Left kidney (tissue), 1 donor: ENCODE measurements at regions not wholly inside any gene's neighbourhood (a gene's known extent, or its start where the extent isn't known, plus 50 kb on each side); places are given as distances from the start of the nearest gene placed in this dataset.

ENCODE experiments used
- DNase-seq: peaks from one replicate; pipeline ENCODE4 v3.0.0-alpha.2; 2013

DNA sequence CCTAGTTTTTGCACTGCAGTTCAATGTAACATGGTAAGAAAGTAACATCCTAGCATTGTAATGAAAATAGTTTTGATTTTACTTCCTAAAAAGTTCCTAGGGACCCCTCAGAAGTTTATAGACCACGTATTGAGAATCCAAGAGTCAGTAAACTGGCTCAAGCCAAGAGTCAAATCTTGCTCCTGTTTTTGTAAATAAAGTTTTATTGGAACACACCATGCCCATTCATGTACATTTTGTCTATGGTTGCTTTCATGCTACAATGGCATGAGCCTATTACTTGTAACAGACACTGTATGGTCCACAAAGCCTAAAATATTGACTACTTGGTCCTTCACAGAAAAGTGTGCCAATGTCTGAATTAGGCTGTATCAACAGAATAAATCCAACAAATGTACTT, 301.0 kb downstream of the LMO4 start:
- DNase-seq: no peak

DNA sequence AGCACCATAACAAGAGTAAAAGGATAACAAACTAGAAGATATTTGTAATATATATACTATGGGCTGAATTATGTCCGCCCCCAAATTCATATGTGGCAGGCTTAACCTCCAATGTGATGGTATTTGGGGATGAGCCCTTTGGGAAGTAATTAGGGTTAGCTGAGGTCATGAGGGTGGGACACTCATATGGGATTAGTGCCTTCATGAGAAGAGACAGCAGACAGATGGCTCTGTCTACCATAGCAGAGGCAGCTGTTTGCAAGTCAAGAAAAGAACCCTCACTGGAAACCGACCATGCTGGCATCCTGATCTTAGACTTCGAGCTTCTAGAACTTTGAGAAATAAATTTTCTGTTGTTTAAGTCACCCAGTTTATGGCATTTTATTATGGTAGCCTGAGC, 303.6 kb downstream of the LMO4 start:
- no peak for DNase-seq

DNA sequence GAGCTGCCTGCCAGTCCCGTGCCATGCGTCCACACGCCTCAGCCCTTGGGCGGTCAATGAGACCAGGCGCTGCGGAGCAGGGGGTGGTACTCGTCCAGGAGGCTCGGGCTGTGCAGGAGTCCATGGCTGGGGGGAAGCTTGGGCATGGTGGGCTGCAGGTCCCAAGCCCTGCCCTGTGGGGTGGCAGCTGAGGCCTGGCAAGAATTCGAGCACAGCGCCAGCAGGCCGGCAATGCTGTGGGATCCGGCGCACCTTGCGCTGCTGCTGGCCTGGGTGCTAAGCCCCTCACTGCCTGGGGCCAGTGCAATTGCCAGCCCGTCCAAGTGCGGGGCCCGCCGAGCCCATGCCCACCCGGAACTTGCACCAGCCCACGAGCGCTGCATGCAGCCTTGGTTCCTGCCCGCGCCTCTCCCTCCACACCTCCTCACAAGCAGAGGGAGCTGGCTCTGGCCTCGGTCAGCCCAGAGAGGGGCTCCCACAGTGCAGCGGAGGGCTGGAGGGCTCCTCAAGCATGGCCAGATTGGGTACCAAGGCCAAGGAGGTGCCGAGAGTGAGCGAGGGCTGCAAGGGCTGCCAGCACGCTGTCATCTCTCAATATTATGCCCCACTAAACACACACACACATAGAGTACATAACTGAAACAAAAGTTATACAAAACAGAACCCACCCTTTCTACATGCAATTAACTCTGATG, 307.7 kb downstream of the LMO4 start:
- DNase-seq: no peak

- DNase-seq: no peak
These were observed 310.0 kb downstream of the LMO4 start for GRCh38 chr1:87638636-87639035.

GRCh38 chr1:87641996-87642395, 313.3 kb downstream of the LMO4 start:
- DNase-seq: no peak

- DNase-seq: no peak
These were observed 314.0 kb downstream of the LMO4 start for GRCh38 chr1:87642581-87643221.

DNA sequence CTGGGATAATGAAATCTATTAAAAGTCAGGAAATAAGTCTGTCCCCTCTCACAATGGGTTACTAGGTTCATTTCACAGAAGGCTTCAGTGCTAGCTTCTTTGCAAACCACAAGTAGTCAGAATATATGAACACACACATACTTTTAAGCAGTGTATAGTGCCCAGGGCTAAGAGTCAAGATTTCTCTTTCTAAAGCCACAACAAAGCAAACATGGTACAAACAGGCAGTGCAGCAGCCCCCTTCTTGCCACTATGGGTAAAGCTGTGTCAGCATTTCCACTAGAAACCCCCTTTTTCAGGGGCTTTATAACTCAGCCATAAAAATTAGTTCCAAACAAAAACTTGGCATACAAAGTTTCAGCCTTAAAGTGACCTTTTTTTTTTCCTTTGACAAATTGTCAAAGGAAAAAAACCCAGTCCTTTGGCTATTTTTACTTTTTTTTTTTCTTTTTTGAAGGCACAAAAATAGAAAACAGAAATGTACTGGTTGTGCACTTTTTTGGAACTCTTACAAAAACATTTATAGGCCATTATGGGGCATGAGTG, 315.4 kb downstream of the LMO4 start:
- no peak for DNase-seq

DNA sequence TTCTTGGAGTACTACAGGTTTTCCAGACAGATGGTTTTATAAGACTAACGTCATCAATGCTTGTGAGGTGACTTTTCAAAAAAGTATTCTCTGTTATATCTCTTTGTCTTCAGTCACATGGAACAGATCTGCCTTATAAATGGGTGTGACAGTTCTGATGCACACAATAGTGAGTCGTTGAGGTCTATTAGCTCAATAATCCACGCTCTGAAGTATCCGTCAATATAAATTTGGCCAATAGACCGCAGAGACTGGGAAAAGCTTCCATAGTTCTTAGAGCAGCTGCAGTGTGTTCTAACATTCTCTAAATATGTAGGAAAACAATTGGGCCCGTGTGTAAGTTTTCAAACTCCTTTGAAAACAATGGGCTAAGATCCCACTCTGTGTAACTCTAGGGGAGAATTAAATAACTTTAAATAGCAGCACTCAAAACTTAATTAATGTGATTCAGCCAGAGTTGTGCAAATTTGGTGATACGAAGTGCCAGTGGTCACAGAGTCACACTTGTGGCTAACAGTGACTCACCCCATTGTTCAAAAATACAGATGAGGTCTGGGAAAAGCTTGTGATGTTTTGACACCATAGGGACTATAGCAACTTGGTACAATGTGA, 316.0 kb downstream of the LMO4 start:
- no peak for DNase-seq

DNA sequence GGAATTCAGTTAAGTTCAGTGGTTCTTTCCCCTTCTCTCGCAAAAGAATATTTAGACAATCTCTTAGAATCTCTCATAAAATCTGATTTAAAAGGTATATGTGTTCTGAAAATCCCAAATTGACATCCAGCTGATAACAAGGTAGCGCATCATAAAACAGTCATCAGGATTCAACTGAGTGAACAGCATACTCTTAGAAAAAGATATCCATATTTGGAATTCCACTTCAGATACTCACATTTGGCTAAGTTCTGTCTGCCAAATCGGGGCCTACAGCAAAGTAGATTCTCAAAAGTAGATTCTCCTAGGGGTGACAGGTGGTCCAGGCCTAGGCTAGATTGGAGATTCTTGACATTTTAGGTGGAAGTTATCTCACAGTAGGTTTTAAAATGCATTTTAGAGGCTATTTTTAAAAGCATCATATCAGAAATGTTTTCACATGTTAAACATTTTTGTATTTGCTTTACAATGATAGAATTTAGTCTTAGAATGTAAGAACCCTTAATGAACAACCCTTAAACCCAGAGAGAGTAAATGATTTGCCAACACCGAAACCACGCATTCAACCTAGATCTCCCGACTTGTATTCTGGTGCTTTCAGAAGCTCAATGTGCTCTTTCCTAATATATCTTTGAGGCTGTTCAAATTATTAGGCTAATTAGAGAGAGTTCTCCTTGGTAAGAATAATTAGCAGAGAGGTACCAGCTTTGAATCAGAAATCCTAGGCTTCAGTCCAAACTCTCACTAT, 318.9 kb downstream of the LMO4 start:
- DNase-seq: no peak

- DNase-seq: no peak
These were observed 319.8 kb downstream of the LMO4 start for GRCh38 chr1:87648323-87649119.

DNA sequence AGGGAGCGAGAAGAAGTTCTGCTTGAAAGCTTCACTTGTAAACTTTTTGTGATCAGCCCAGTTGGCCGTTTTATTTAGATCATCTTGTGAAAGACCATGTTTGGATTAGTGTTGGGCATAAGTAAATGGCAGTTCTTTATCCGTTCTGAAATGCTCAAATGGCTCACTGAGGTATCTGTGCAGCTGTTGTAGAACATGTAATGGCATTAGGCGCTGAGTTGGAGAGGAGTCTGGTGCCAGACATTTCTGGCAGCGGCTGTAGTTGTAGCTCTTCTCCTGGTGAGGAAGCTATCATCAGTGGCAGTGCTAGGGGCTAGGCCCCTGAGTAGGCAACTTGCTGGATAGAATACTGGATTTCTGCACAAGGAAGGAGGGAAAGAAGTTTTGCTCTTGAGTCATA, 321.6 kb downstream of the LMO4 start:
- no peak for DNase-seq

- no peak for DNase-seq
These were observed 323.5 kb downstream of the LMO4 start for GRCh38 chr1:87652176-87652575.

GRCh38 chr1:87665151-87665550, 336.5 kb downstream of the LMO4 start:
- no peak for DNase-seq

GRCh38 chr1:87666681-87667080, 338.0 kb downstream of the LMO4 start:
- DNase-seq: no peak

DNA sequence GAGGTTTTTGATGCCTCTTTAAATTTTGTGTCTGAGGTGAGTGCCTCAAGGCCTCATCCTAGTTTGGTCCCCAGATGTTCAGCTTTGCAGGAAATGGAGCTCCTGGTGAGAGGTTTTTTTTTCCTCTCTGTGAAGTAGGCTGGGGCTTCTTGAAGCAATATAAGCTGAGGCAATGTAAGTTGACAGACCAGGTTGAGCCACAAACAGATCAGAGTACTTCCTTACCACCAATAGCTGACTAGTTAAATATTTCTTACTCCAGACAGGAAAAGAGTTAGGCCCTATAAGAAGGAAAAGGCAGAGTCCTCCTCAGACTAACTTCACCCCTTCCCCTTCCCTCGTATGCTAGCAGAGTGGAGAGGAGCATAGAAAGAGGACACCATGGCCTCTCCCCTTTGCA, 341.0 kb downstream of the LMO4 start:
- no peak for DNase-seq

DNA sequence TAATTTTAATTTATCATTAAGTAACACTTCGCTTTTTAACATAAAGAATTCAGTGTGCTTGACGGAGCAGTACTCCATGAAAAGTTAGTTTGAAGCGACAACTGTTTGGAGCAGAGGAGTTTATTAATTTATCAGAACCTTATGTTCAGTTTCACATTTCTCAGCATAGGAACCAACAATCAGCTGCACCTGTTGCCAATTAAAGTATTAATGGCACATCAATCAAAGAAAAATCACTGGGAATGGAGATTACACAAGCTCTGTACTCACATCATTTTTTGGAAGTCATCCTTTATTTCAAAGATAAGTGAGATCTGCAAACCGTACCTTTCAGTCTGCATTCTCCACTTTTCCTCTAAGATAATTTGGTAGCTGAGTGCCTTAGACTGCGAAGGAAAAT, 344.6 kb downstream of the LMO4 start:
- no peak for DNase-seq

GRCh38 chr1:87673748-87674147, 345.1 kb downstream of the LMO4 start:
- DNase-seq: no peak

DNA sequence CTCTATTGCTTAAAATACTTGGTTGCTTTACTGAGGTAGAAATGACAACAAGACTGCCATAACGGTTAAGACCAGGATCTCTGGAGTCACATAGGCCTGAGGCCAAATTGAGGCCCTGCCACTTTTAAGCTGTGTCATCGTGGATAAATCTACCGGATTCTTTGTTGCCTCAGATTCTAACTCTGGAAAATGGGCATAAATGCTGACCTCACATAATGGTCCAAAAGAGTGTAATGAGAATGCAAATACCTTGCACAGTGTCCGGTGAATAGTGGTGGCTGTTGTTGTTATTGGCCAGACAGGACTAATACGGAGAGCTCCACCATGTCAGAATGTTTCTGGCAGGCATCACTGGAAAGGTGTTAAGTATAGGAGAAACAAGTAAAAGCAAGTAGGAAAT, 346.1 kb downstream of the LMO4 start:
- DNase-seq: no peak

DNA sequence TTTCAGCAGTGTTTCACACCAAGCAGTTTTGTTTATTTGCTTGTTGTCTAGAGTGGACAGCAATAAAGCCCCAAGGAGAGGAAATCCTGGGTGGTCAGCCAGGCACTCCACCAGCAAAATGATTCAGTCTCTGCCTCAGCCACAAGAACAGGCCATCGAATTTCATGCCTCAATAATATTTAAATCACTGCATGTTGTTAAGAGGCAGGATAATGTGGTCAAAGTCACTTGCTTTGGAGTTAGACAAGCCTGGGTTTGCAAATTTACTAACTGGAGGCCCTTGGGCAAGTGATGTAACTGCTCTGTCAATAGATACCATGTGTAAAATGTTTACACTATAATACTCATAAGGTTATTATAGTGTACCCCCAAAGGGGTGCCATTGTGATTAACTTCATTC, 349.6 kb downstream of the LMO4 start:
- no peak for DNase-seq

DNA sequence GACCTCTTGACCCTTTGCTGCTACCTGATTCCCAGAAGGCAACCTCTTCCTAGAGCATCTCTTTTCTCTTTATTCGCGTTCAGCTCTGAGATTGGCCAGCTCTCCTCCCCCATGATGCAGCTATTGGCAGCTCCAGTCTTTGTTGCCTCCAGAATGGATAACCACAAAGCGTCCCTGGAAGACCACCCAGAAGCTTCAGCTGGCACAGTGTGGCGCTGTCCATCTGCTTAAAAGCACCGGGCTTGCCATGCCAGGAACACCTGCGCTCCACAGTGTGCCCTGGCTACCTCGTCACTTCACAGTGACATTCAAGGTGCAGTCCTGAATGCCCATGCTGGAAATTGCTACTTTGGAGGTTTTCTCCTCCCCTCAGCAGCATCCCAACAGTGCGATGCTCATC, 353.9 kb downstream of the LMO4 start:
- DNase-seq: no peak

DNA sequence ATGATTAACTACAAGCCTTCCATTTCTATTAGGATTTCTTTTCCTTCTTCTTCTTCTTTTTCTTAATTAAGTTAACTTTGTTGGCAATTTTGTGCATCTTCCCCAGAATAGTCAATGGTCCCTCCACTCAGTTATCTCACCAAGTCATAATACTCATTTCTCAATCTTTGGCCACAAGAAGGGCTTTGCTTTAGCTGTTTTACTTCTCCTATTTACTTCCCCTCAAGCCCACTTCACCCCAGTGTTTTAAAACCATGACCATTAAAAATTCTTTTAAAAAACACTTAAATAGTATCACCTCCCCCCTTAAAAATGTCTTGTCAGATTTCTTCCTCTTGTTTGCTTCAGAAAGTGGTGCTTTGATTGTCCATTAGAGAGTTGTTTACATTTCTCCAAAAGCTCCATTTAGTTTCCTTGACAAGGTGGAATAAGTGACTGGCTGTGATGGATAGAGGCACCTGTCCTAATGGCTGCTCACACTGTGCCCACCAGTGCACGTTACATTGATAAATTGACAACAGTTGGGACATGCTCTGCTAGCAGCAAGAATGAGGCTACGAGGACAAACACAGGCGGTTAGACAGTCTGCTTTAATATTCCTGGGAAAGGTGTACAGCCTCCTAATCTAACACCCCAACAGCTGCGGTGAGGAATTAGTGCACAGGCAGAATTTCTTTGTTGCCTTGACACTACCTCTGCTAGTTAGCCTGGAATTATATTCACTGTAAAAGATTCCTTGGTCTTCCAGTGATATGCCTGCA, 354.7 kb downstream of the LMO4 start:
- DNase-seq: no peak
